HS-5 (cell line): ENCODE measurements at regions not wholly inside any gene's neighbourhood (a gene's known extent, or its start where the extent isn't known, plus 50 kb on each side); places are given as distances from the start of the nearest gene placed in this dataset.

ENCODE experiments used
- DNase-seq: peaks from one replicate; pipeline ENCODE4 v3.0.0-alpha.2; 2012; ENCODE audit warnings: low read depth

GRCh38 chr14:34012978-34013720 is 62.3 kb upstream of the EGLN3 start:
- no peak for DNase-seq

GRCh38 chr14:34012369-34012768 is 61.5 kb upstream of the EGLN3 start:
- no peak for DNase-seq

- DNase-seq: no peak
These were observed 59.1 kb upstream of the EGLN3 start for GRCh38 chr14:34009956-34010355.

GRCh38 chr14:34007902-34008301 is 57.0 kb upstream of the EGLN3 start:
- DNase-seq: no peak

- no peak for DNase-seq
These were observed 55.0 kb upstream of the EGLN3 start for GRCh38 chr14:34005901-34006300.

- DNase-seq: no peak
These were observed 54.0 kb upstream of the EGLN3 start for GRCh38 chr14:34004881-34005280.

- DNase-seq: no peak
These were observed 52.8 kb upstream of the EGLN3 start for GRCh38 chr14:34003691-34004090.

- DNase-seq: no peak
These were observed 52.3 kb upstream of the EGLN3 start for GRCh38 chr14:34003082-34003668.
